Eye (tissue), 1 donor: ENCODE measurements at regions not wholly inside any gene's neighbourhood (a gene's known extent, or its start where the extent isn't known, plus 50 kb on each side); places are given as distances from the start of the nearest gene placed in this dataset.
"Not testable (repeated sequence)": the region's sequence is repeated elsewhere in the genome, so short reads cannot be mapped to it uniquely, and the experiment has no call there.

Source experiments
- DNase-seq: peaks from one replicate; pipeline ENCODE4 v3.0.0-alpha.2; 2015

GRCh38 chr13:103634066-103634465 lies 567.8 kb upstream of the SLC10A2 start:
- DNase-seq = no peak

- no peak for DNase-seq
Measured at GRCh38 chr13:103625194-103625593, 559.0 kb upstream of the SLC10A2 start.

- DNase-seq = peak; percentile 6
Measured at GRCh38 chr13:103618151-103618550, 551.9 kb upstream of the SLC10A2 start.

- DNase-seq = peak; percentile 54
Measured at GRCh38 chr13:103615771-103616170, 549.6 kb upstream of the SLC10A2 start.

- no peak for DNase-seq
Measured at GRCh38 chr13:103614761-103615160, 548.5 kb upstream of the SLC10A2 start.

- DNase-seq = no peak
Measured at GRCh38 chr13:103607995-103608394, 541.8 kb upstream of the SLC10A2 start.

GRCh38 chr13:103605546-103606326 lies 539.5 kb upstream of the SLC10A2 start:
- no peak for DNase-seq

GRCh38 chr13:103599870-103600269 lies 533.7 kb upstream of the SLC10A2 start:
- DNase-seq = not testable (repeated sequence)

GRCh38 chr13:103598671-103599070 lies 532.5 kb upstream of the SLC10A2 start:
- no peak for DNase-seq

- no peak for DNase-seq
Measured at GRCh38 chr13:103573446-103573845, 507.2 kb upstream of the SLC10A2 start.

- no peak for DNase-seq
Measured at GRCh38 chr13:103568314-103568713, 502.1 kb upstream of the SLC10A2 start.

GRCh38 chr13:103557878-103558277 lies 491.7 kb upstream of the SLC10A2 start:
- DNase-seq = no peak

GRCh38 chr13:103556681-103557080 lies 490.5 kb upstream of the SLC10A2 start:
- no peak for DNase-seq

- DNase-seq = no peak
Measured at GRCh38 chr13:103547914-103548313, 481.7 kb upstream of the SLC10A2 start.

- no peak for DNase-seq
Measured at GRCh38 chr13:103546271-103546670, 480.1 kb upstream of the SLC10A2 start.

GRCh38 chr13:103542648-103543047 lies 476.4 kb upstream of the SLC10A2 start:
- no peak for DNase-seq

- DNase-seq = peak; percentile 19
Measured at GRCh38 chr13:103540382-103540765, 474.2 kb upstream of the SLC10A2 start.

- peak; percentile 33 for DNase-seq
Measured at GRCh38 chr13:103539721-103540381, 473.6 kb upstream of the SLC10A2 start.

- peak; percentile 93 for DNase-seq
Measured at GRCh38 chr13:103539265-103539664, 473.0 kb upstream of the SLC10A2 start.

- DNase-seq = no peak
Measured at GRCh38 chr13:103537616-103538015, 471.4 kb upstream of the SLC10A2 start.

- DNase-seq = no peak
Measured at GRCh38 chr13:103531278-103531677, 465.1 kb upstream of the SLC10A2 start.

GRCh38 chr13:103528437-103528836 lies 462.2 kb upstream of the SLC10A2 start:
- DNase-seq = no peak

GRCh38 chr13:103525530-103525929 lies 459.3 kb upstream of the SLC10A2 start:
- no peak for DNase-seq

GRCh38 chr13:103523858-103524257 lies 457.6 kb upstream of the SLC10A2 start:
- DNase-seq = peak; percentile 66
